Memory B cell (primary cell): ENCODE measurements at regions not wholly inside any gene's neighbourhood (a gene's known extent, or its start where the extent isn't known, plus 50 kb on each side); places are given as distances from the start of the nearest gene placed in this dataset.

Source experiments
- ATAC-seq: fragments of 150-1000 bp; cut with Tn5 transposase; 2 replicates; pipeline ENCODE4 v1.10.0; 2021; ENCODE audit warnings: low read depth, mild to moderate bottlenecking, moderate library complexity
- DNase-seq, 2 donors: peaks; one replicate each; pipeline ENCODE4 v3.0.0; 2022; ENCODE audit warnings: low spot score in 2 of 2
- H3K27ac Mint-ChIP-seq: one replicate; pipeline ENCODE4 v1.8.0; 2022; ENCODE audit warnings: mild to moderate bottlenecking, moderate library complexity, mixed read lengths
- H3K27me3 Mint-ChIP-seq: one replicate; pipeline ENCODE4 v1.8.0; 2022; ENCODE audit warnings: mixed read lengths
- H3K36me3 Mint-ChIP-seq: one replicate; pipeline ENCODE4 v1.8.0; 2022; ENCODE audit warnings: mild to moderate bottlenecking, mixed read lengths
- H3K4me1 Mint-ChIP-seq: one replicate; pipeline ENCODE4 v1.8.0; 2022; ENCODE audit warnings: mixed read lengths
- H3K4me3 Mint-ChIP-seq: one replicate; pipeline ENCODE4 v1.8.0; 2022; ENCODE audit warnings: mild to moderate bottlenecking, moderate library complexity, mixed read lengths
- H3K9me3 Mint-ChIP-seq: one replicate; pipeline ENCODE4 v1.8.0; 2022; ENCODE audit warnings: mixed read lengths

- Mint-ChIP-seq H3K9me3 (no peaks in the 10 kb centered on the region), H3K4me3 (no peak overlapping the region), H3K27ac (no peak overlapping the region), H3K4me1 (no peaks in the 10 kb centered on the region), H3K27me3 (peaks cover 5% of the 10 kb centered on the region), H3K36me3 (no peaks in the 10 kb centered on the region)
- DNase-seq (no peak), ATAC-seq (no peak)
These were observed 438.9 kb downstream of the RAP2B start for GRCh38 chr3:153600896-153601295.

- no peak overlapping the region for H3K27ac Mint-ChIP-seq
These were observed 439.4 kb downstream of the RAP2B start for GRCh38 chr3:153601374-153601853.

GRCh38 chr3:153602801-153603200, 440.8 kb downstream of the RAP2B start:
- H3K36me3 Mint-ChIP-seq, result no peaks in the 10 kb centered on the region
- peaks cover 6% of the 10 kb centered on the region for H3K27me3 Mint-ChIP-seq
- no peaks in the 10 kb centered on the region for H3K4me1 Mint-ChIP-seq
- H3K27ac Mint-ChIP-seq, result no peak overlapping the region
- ATAC-seq, result no peak
- H3K9me3 Mint-ChIP-seq, result no peaks in the 10 kb centered on the region
- no peak for DNase-seq
- H3K4me3 Mint-ChIP-seq, result no peak overlapping the region

More at GRCh38 chr3:153601374-153601853, 439.4 kb downstream of the RAP2B start:
- peaks cover 6% of the 10 kb centered on the region for H3K27me3 Mint-ChIP-seq
- no peaks in the 10 kb centered on the region for H3K36me3 Mint-ChIP-seq
- no peaks in the 10 kb centered on the region for H3K4me1 Mint-ChIP-seq
- ATAC-seq (no peak), DNase-seq (no peak)
- H3K4me3 Mint-ChIP-seq, result no peak overlapping the region
- no peaks in the 10 kb centered on the region for H3K9me3 Mint-ChIP-seq

GRCh38 chr3:153614140-153614539, 452.1 kb downstream of the RAP2B start:
- H3K4me3 Mint-ChIP-seq, result no peak overlapping the region
- H3K4me1 Mint-ChIP-seq, result no peaks in the 10 kb centered on the region
- H3K27me3 Mint-ChIP-seq, result no peaks in the 10 kb centered on the region
- no peaks in the 10 kb centered on the region for H3K36me3 Mint-ChIP-seq
- ATAC-seq, result no peak
- no peak for DNase-seq
- H3K9me3 Mint-ChIP-seq, result no peaks in the 10 kb centered on the region
- no peak overlapping the region for H3K27ac Mint-ChIP-seq

GRCh38 chr3:153614563-153614962, 452.5 kb downstream of the RAP2B start:
- H3K36me3 Mint-ChIP-seq, result no peaks in the 10 kb centered on the region
- no peak for DNase-seq

GRCh38 chr3:153615863-153616262, 453.8 kb downstream of the RAP2B start:
- ATAC-seq, result no peak
- no peaks in the 10 kb centered on the region for H3K36me3 Mint-ChIP-seq
- H3K27me3 Mint-ChIP-seq, result no peaks in the 10 kb centered on the region
- H3K27ac Mint-ChIP-seq, result no peak overlapping the region
- no peak overlapping the region for H3K4me3 Mint-ChIP-seq
- DNase-seq, result no peak
- no peaks in the 10 kb centered on the region for H3K4me1 Mint-ChIP-seq
- no peaks in the 10 kb centered on the region for H3K9me3 Mint-ChIP-seq

More at GRCh38 chr3:153614563-153614962, 452.5 kb downstream of the RAP2B start:
- no peak for ATAC-seq
- Mint-ChIP-seq H3K27me3 (no peaks in the 10 kb centered on the region), H3K4me1 (no peaks in the 10 kb centered on the region), H3K4me3 (no peak overlapping the region), H3K27ac (no peak overlapping the region), H3K9me3 (no peaks in the 10 kb centered on the region)

- Mint-ChIP-seq H3K4me3 (no peak overlapping the region), H3K4me1 (peaks cover 7% of the 10 kb centered on the region), H3K27me3 (no peaks in the 10 kb centered on the region), H3K36me3 (no peaks in the 10 kb centered on the region), H3K27ac (no peak overlapping the region), H3K9me3 (peaks cover 1% of the 10 kb centered on the region)
- DNase-seq (no peak), ATAC-seq (no peak)
These were observed 455.4 kb downstream of the RAP2B start for GRCh38 chr3:153617463-153617862.

- Mint-ChIP-seq H3K4me3 (no peak overlapping the region), H3K36me3 (no peaks in the 10 kb centered on the region), H3K27me3 (no peaks in the 10 kb centered on the region), H3K9me3 (peaks cover 1% of the 10 kb centered on the region), H3K27ac (no peak overlapping the region), H3K4me1 (peaks cover 7% of the 10 kb centered on the region)
- DNase-seq (no peak), ATAC-seq (no peak)
These were observed 456.1 kb downstream of the RAP2B start for GRCh38 chr3:153618176-153618575.

GRCh38 chr3:153619268-153619667, 457.2 kb downstream of the RAP2B start:
- no peaks in the 10 kb centered on the region for H3K36me3 Mint-ChIP-seq
- H3K4me3 Mint-ChIP-seq, result no peak overlapping the region
- no peaks in the 10 kb centered on the region for H3K27me3 Mint-ChIP-seq
- H3K27ac Mint-ChIP-seq, result no peak overlapping the region
- ATAC-seq, result no peak
- peaks cover 1% of the 10 kb centered on the region for H3K9me3 Mint-ChIP-seq
- peaks cover 10% of the 10 kb centered on the region for H3K4me1 Mint-ChIP-seq
- DNase-seq, result no peak

GRCh38 chr3:153621953-153622352, 459.9 kb downstream of the RAP2B start:
- Mint-ChIP-seq H3K36me3 (no peaks in the 10 kb centered on the region), H3K27ac (no peak overlapping the region), H3K4me3 (no peak overlapping the region), H3K4me1 (peaks cover 10% of the 10 kb centered on the region), H3K9me3 (peaks cover 1% of the 10 kb centered on the region), H3K27me3 (peaks cover 2% of the 10 kb centered on the region)
- DNase-seq (no peak), ATAC-seq (peak; percentile 69)

GRCh38 chr3:153623834-153624233, 461.8 kb downstream of the RAP2B start:
- no peak overlapping the region for H3K27ac Mint-ChIP-seq
- no peaks in the 10 kb centered on the region for H3K36me3 Mint-ChIP-seq
- H3K27me3 Mint-ChIP-seq, result peaks cover 3% of the 10 kb centered on the region
- no peak overlapping the region for H3K4me3 Mint-ChIP-seq
- no peak for DNase-seq
- H3K4me1 Mint-ChIP-seq, result peaks cover 10% of the 10 kb centered on the region
- ATAC-seq, result no peak
- H3K9me3 Mint-ChIP-seq, result peaks cover 1% of the 10 kb centered on the region

- Mint-ChIP-seq H3K27ac (no peak overlapping the region), H3K27me3 (peaks cover 3% of the 10 kb centered on the region), H3K36me3 (no peaks in the 10 kb centered on the region), H3K9me3 (peaks cover 1% of the 10 kb centered on the region), H3K4me1 (peaks cover 10% of the 10 kb centered on the region), H3K4me3 (no peak overlapping the region)
- DNase-seq (no peak), ATAC-seq (no peak)
These were observed 462.4 kb downstream of the RAP2B start for GRCh38 chr3:153624310-153625030.

- Mint-ChIP-seq H3K36me3 (no peaks in the 10 kb centered on the region), H3K4me1 (peaks cover 12% of the 10 kb centered on the region), H3K9me3 (peaks cover 1% of the 10 kb centered on the region), H3K4me3 (no peak overlapping the region), H3K27me3 (peaks cover 7% of the 10 kb centered on the region), H3K27ac (no peak overlapping the region)
- ATAC-seq (no peak), DNase-seq (no peak)
These were observed 463.5 kb downstream of the RAP2B start for GRCh38 chr3:153625506-153625905.

- Mint-ChIP-seq H3K4me3 (no peak overlapping the region), H3K4me1 (peaks cover 12% of the 10 kb centered on the region), H3K9me3 (no peaks in the 10 kb centered on the region), H3K27ac (no peak overlapping the region), H3K27me3 (peaks cover 7% of the 10 kb centered on the region), H3K36me3 (no peaks in the 10 kb centered on the region)
- ATAC-seq (no peak), DNase-seq (no peak)
These were observed 464.1 kb downstream of the RAP2B start for GRCh38 chr3:153626158-153626557.

GRCh38 chr3:153628591-153628990, 466.6 kb downstream of the RAP2B start:
- Mint-ChIP-seq H3K4me1 (peaks cover 5% of the 10 kb centered on the region), H3K4me3 (no peak overlapping the region), H3K9me3 (no peaks in the 10 kb centered on the region), H3K27me3 (peaks cover 7% of the 10 kb centered on the region), H3K27ac (no peak overlapping the region), H3K36me3 (no peaks in the 10 kb centered on the region)
- DNase-seq (no peak), ATAC-seq (no peak)
